ENCODE measurements at regions not wholly inside any gene's neighbourhood (a gene's known extent, or its start where the extent isn't known, plus 50 kb on each side); places are given as distances from the start of the nearest gene placed in this dataset.

GRCh38 chr1:193416226-193417024 is 230.0 kb upstream of the B3GALT2 start:
- Histone ChIP-seq H3K9me3 (replicated peaks; ENCODE audit: control insufficient read depth, insufficient read depth, low read length) (no peaks in the 10 kb centered on the region), H3K27ac (ENCODE audit: insufficient read depth, low read depth, low read length) (no peak overlapping the region), H4K20me1 (replicated peaks; ENCODE audit: control insufficient read depth, extremely low read depth, insufficient read depth, low read length) (no peaks in the 10 kb centered on the region), H3K79me2 (ENCODE audit: control insufficient read depth, insufficient read depth, low read length) (no peaks in the 10 kb centered on the region), H3K4me1 (ENCODE audit: control insufficient read depth, extremely low read depth, insufficient read depth, low read length) (peaks cover 8% of the 10 kb centered on the region), H2AFZ (ENCODE audit: low read depth, low read length) (no peak overlapping the region), H3K9ac (replicated peaks; ENCODE audit: extremely low read depth, insufficient read depth, low read length) (no peak overlapping the region), H3K9me1 (replicated peaks; ENCODE audit: control insufficient read depth, extremely low read depth, insufficient read depth, low read length) (no peaks in the 10 kb centered on the region), H3K36me3 (ENCODE audit: control insufficient read depth in 2 of 2, extremely low read depth in 1 of 2, insufficient read depth in 2 of 2, low read length in 2 of 2) (no peaks in the 10 kb centered on the region), H3K4me3 (replicated peaks in 1 of 3; ENCODE audit: insufficient read depth in 1 of 3, low read depth in 1 of 3, low read length in 3 of 3) (no peak overlapping the region), H3K27me3 (ENCODE audit: control insufficient read depth in 2 of 2, insufficient read depth in 2 of 2, low read length in 2 of 2) (no peaks in the 10 kb centered on the region), H3K4me2 (ENCODE audit: insufficient read depth, low read length) (no peak overlapping the region)
- ChIA-PET CTCF (no interaction called here), POLR2A (no interaction called here)
- TF ChIP-seq POLR2AphosphoS5 (IDR thresholded peaks at IDR 0.05; ENCODE audit: insufficient read depth, low read depth, low read length) (no peak), MAX (IDR thresholded peaks at IDR 0.05; ENCODE audit: insufficient read depth, insufficient read length) (no peak), MYC (IDR thresholded peaks at IDR 0.05; ENCODE audit: low read depth, low read length) (no peak), JUN (IDR thresholded peaks at IDR 0.05; ENCODE audit: borderline replicate concordance, insufficient read depth, insufficient read length, low read depth) (no peak), POLR2A (IDR thresholded peaks at IDR 0.05; ENCODE audit: low read depth, low read length) (no peak), CTCF (IDR thresholded peaks at IDR 0.05; ENCODE audit: extremely low read depth in 1 of 2, insufficient read depth in 1 of 2, low read depth in 1 of 2, low read length in 2 of 2) (no peak), FOS (IDR thresholded peaks at IDR 0.05; ENCODE audit: borderline replicate concordance, insufficient read depth, low read length) (no peak), GATA2 (IDR thresholded peaks at IDR 0.05; ENCODE audit: insufficient read depth, insufficient read length, low read depth, low read length) (no peak), EZH2 (IDR thresholded peaks at IDR 0.05; ENCODE audit: borderline replicate concordance, low read depth, low read length, severe bottlenecking) (no peak)
- BruUV-seq (replicated peaks): no TSS peak
- no peak for FAIRE-seq
- no peak for DNase-seq (ENCODE audit: low read depth, low spot score)
- intact Hi-C loops (cut with micrococcal nuclease) (loop anchor here (10.0 kb wide), 1 partner anchor 648 kb away; no protein-coding TSS in a partner anchor), dilution Hi-C loops (cut with MboI; ENCODE audit: extremely low pct_ligation_motif_present, low sequenced_read_pairs) (no loop called here)
